NK-92 (cell line): ENCODE measurements at regions not wholly inside any gene's neighbourhood (a gene's known extent, or its start where the extent isn't known, plus 50 kb on each side); places are given as distances from the start of the nearest gene placed in this dataset.
"Not testable (repeated sequence)": the region's sequence is repeated elsewhere in the genome, so short reads cannot be mapped to it uniquely, and the experiment has no call there.

ENCODE experiments used
- DNase-seq: peaks from one replicate; lab custom pipeline; 2025; ENCODE audit not compliant: unreplicated experiment; lab: John Stamatoyannopoulos, UW

DNA sequence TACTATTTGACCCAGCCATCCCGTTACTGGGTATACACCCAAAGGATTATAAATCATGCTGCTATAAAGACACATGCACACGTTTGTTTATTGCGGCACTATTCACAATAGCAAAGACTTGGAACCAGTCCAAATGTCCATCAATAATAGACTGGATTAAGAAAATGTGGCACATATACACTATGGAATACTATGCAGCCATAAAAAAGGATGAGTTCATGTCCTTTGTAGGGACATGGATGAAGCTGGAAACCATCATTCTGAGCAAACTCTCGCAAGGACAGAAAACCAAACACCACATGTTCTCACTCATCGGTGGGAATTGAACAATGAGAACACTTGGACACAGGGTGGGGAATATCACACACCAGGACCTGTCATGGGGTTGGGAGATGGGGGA is 56.7 kb upstream of the SELENOP start:
- DNase-seq = not testable (repeated sequence)

DNA sequence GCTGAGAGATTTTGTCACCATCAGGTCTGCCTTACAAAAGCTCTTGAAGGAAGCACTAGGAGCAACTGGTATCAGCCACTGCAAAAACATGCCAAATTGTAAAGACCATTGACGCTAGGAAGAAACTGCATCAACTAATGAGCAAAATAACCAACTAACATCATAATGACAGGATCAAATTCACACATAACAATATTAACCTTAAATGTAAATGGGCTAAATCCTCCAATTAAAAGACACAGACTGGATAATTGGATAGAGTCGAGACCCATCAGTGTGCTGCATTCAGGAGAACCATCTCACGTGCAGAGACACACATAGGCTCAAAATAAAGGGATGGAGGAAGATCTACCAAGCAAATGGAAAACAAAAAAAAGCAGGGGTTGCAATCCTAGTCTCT is 53.1 kb upstream of the SELENOP start:
- DNase-seq = not testable (repeated sequence)
